Omental fat pad (tissue), 3 donors: ENCODE measurements at regions not wholly inside any gene's neighbourhood (a gene's known extent, or its start where the extent isn't known, plus 50 kb on each side); places are given as distances from the start of the nearest gene placed in this dataset.

Experiments
- ATAC-seq: fragments of 150-250 bp; one replicate; pipeline ENCODE4 v1.9.1; 2016; ENCODE audit warnings: mild to moderate bottlenecking, moderate library complexity; ENCODE audit not compliant: low FRiP score
- DNase-seq: peaks from one replicate; pipeline ENCODE4 v3.0.0-alpha.2; 2019; ENCODE audit warnings: low spot score
- CTCF ChIP-seq, 3 donors: fragments of 450-650 bp; IDR thresholded peaks; one replicate each; pipeline ENCODE4 v1.5.1; 2016 to 2017; ENCODE audit warnings: antibody characterized with exemption in 3 of 3, mild to moderate bottlenecking in 3 of 3, moderate library complexity in 2 of 3

GRCh38 chr11:92801685-92802084, 167.8 kb upstream of the MTNR1B start:
- TF ChIP-seq CTCF (IDR thresholded peaks at IDR 0.05): no peak
- ATAC-seq: no peak
- DNase-seq: no peak

DNA sequence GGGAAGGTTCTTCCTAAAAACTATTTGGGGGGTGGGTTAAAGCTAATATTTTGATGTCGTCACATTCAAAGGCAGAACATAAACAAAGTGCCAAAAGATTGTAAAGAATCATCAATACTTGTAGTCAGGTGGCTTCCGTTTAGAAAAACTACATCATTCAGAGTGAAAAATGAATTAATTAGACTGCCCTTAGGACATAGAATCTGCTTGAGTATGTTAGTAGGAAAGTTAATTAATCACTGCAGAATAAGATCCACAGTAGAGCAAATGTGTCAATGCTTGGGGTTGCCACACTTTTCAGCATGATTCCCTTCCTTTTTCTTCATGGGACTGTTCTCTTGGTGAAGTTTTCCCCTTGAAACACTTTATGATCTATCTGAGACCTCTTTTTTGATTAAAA, 166.8 kb upstream of the MTNR1B start:
- ATAC-seq: no peak
- TF ChIP-seq CTCF (IDR thresholded peaks at IDR 0.05): no peak
- DNase-seq: no peak

GRCh38 chr11:92803391-92803790, 166.1 kb upstream of the MTNR1B start:
- no peak for TF ChIP-seq CTCF (IDR thresholded peaks at IDR 0.05)
- ATAC-seq (no peak), DNase-seq (no peak)

GRCh38 chr11:92804388-92804966, 165.0 kb upstream of the MTNR1B start:
- no peak for DNase-seq
- ATAC-seq: no peak
- TF ChIP-seq CTCF (IDR thresholded peaks at IDR 0.05): no peak

DNA sequence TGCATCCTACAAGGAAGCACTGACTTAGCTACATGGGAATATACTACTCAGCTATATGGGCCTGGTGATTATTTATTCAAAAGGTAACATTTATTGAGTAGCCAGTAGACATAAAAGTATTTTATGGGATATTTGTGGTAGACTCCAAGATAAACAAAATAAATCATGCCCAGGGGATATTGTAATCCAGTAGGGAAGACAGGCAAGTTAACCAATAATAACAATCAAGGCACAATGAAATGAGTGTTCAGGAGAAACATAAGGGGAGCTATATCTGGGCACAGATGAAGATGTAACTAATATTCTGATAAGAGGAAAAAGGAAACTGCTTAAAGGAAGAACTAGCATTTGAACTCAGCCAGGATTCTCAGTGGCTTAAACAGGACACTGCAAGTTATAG, 161.4 kb upstream of the MTNR1B start:
- TF ChIP-seq CTCF (IDR thresholded peaks at IDR 0.05): no peak
- DNase-seq: no peak
- ATAC-seq: no peak

DNA sequence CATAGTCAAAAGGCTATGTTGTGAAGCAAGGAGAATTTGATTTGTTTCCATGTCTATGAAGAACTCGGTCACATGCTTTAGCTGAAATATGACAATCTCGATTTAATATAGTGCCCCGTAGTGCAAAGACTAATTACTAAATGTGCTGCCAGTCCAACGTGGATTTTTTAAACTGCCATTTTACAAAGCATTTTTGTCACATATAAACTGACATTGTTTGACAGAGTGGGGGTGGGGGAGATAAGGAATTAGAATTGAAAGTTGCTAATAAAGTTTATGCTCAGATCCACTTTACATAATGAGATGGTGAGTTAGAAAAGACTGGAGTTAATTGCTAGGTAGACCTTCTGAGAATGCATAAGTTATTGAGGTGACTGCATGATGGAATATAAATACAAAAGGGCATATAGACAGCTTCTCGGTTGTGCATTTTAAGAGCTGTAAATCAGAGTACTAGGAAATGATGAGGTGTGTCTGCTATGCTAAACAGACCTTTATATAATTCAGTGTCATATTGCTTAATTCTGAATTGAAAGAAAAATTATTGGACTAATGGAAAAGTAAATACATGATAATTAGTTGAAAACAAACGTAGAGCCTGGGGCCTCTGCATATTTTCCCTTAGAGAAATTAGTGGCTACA, 158.9 kb upstream of the MTNR1B start:
- ATAC-seq: no peak
- TF ChIP-seq CTCF (IDR thresholded peaks at IDR 0.05): no peak
- no peak for DNase-seq

- TF ChIP-seq CTCF (IDR thresholded peaks at IDR 0.05): no peak
- DNase-seq (no peak), ATAC-seq (peak; percentile 51)
These were observed 158.1 kb upstream of the MTNR1B start for GRCh38 chr11:92811341-92811740.
